Right lobe of liver (tissue), 6 donors: ENCODE measurements at regions not wholly inside any gene's neighbourhood (a gene's known extent, or its start where the extent isn't known, plus 50 kb on each side); places are given as distances from the start of the nearest gene placed in this dataset.

Source experiments
- ATAC-seq, 4 donors: fragments of 200-7000 bp; cut with Tn5 transposase; one replicate each; pipeline ENCODE4 v1.9.1; 2020; ENCODE audit warnings: mild to moderate bottlenecking in 4 of 4, moderate library complexity in 4 of 4
- DNase-seq, 3 donors: peaks; one replicate each; pipeline ENCODE4 v3.0.0-alpha.2; 2020
- H3K27ac ChIP-seq, 3 donors: fragments of 200-600 bp; one replicate each; pipeline ENCODE4 v1.8.0; 2022
- H3K27me3 ChIP-seq, 2 donors: fragments of 200-600 bp; one replicate each; pipeline ENCODE4 v1.8.0; 2022
- H3K36me3 ChIP-seq, 4 donors: fragments of 200-600 bp; sonication (generic) in 1 of 4; one replicate each; pipeline versions ENCODE4 v1.5.1 to v1.8.0; 2017 to 2022; ENCODE audit warnings: control low read depth in 1 of 4
- H3K4me1 ChIP-seq, 4 donors: fragments of 200-600 bp; sonication (generic) in 1 of 4; one replicate each; pipeline versions ENCODE4 v1.5.1 to v1.8.0; 2017 to 2022; ENCODE audit warnings: control low read depth in 1 of 4
- H3K4me3 ChIP-seq, 3 donors: fragments of 200-600 bp; one replicate each; pipeline ENCODE4 v1.8.0; 2022
- H3K9me3 ChIP-seq, 4 donors: fragments of 200-600 bp; sonication (generic) in 1 of 4; one replicate each; pipeline versions ENCODE4 v1.5.1 to v1.8.0; 2017 to 2022; ENCODE audit warnings: control low read depth in 1 of 4
- CTCF ChIP-seq, 4 donors: fragments of 200-600 bp in 3 of 4; fragments of 450-650 bp in 1 of 4; IDR thresholded peaks; one replicate each; pipeline versions ENCODE4 v1.5.1 to v1.8.0; 2016 to 2022; ENCODE audit warnings: antibody characterized with exemption in 4 of 4, mild to moderate bottlenecking in 2 of 4
- POLR2A ChIP-seq: fragments of 450-650 bp; IDR thresholded peaks from one replicate; pipeline ENCODE4 v1.6.1; 2017; ENCODE audit warnings: antibody characterized with exemption, mild to moderate bottlenecking
- WGBS: methylation state at CpG from one replicate; pipeline ENCODE4 v1.1.6; 2018; ENCODE audit warnings: low coverage, low lambda C conversion rate; ENCODE audit not compliant: insufficient coverage; ENCODE audit errors: missing lambda C conversion rate; 5-methylcytosine and 5-hydroxymethylcytosine counted together
- intact Hi-C, 2 donors: fragments of 100-400 bp; cut with DNase I; formaldehyde crosslinking; loops; one replicate each; pipeline versions ENCODE4 v1.11.2 to v1.14.1; 2022
- donor health status: DM: no; HTN: yes; CAD: no.
- donor health status: DM: no; HTN: no; CAD: no.
- donor health status: DM: no; HTN: no; CAD: no.
- donor health status: DM: no; HTN: yes; CAD: no.
- donor health status: DM: no; HTN: yes; CAD: no.

DNA sequence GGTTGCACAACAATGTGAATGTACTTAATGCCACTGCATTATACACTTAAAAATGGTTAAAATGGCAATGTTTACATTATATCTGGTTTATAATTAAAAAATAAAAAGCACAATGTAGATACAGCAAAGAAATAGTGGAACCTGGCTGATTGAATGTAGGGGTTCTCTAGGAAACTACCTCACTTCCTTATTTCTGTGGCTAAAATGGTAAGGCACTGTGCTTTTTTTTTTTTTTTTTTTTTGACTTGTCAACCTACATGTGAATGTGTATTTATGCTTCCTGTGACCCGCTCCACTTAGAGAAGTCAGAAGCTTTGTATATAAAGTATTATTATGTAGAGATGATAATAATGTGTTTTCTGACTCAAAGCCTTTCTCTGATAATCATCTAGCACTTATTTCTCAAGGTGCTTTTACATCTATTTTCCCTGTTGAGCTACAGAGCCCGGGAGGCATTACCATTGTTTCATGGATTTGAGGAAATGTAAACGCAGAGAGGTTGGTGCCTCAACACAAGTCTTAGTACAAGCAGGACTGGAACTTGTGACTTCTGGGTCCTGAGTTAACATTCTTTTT, 55.0 kb downstream of the SOX4 start:
- Histone ChIP-seq H3K9me3 (no peaks in the 10 kb centered on the region), H3K4me3 (no peak overlapping the region), H3K4me1 (no peaks in the 10 kb centered on the region), H3K36me3 (no peaks in the 10 kb centered on the region), H3K27ac (no peak overlapping the region), H3K27me3 (no peaks in the 10 kb centered on the region)
- WGBS: 70% methylated on average over 2 of the region's 3 CpGs
- no peak for DNase-seq
- intact Hi-C loops: no loop called here
- ATAC-seq: no peak
- no peak for TF ChIP-seq CTCF (IDR thresholded peaks at IDR 0.05)
- no peak for TF ChIP-seq POLR2A

GRCh38 chr6:21653323-21653722, 59.8 kb downstream of the SOX4 start:
- no peak for TF ChIP-seq POLR2A
- no peak for TF ChIP-seq CTCF (IDR thresholded peaks at IDR 0.05)
- H3K27ac ChIP-seq: no peak overlapping the region
- H3K36me3 ChIP-seq: no peaks in the 10 kb centered on the region
- intact Hi-C loops: no loop called here
- no peak for ATAC-seq
- no peaks in the 10 kb centered on the region for H3K27me3 ChIP-seq
- H3K4me3 ChIP-seq: no peak overlapping the region
- 59% methylated on average over 4 of the region's 4 CpGs for WGBS
- no peaks in the 10 kb centered on the region for H3K9me3 ChIP-seq
- no peaks in the 10 kb centered on the region for H3K4me1 ChIP-seq
- no peak for DNase-seq

DNA sequence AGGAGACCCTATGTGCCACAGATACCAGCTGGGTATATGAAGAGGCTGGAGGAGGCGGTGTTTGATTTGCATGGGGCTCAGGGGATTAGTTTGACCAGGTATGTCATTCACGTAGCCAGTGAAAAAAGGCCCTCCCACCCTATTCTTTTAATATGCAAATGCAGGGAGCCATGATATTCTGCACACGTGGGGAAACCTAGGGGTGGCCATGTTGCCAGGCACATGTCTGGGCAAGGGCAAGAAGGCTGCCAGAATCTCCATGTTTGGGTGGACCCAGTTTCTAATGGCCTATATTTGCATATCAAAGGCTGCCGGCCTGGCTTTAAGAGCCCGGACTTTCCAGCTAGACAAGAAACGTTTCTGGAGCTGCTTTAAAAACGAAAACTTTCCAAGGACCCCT, 60.4 kb downstream of the SOX4 start:
- no peak overlapping the region for H3K27ac ChIP-seq
- no peaks in the 10 kb centered on the region for H3K9me3 ChIP-seq
- no peaks in the 10 kb centered on the region for H3K36me3 ChIP-seq
- intact Hi-C loops: no loop called here
- DNase-seq (no peak), ATAC-seq (no peak)
- no peaks in the 10 kb centered on the region for H3K4me1 ChIP-seq
- TF ChIP-seq POLR2A (no peak), CTCF (IDR thresholded peaks at IDR 0.05) (no peak)
- no peaks in the 10 kb centered on the region for H3K27me3 ChIP-seq
- 62% methylated on average over 6 of the region's 7 CpGs for WGBS
- H3K4me3 ChIP-seq: no peak overlapping the region

GRCh38 chr6:21654361-21654760, 60.8 kb downstream of the SOX4 start:
- Histone ChIP-seq H3K9me3 (no peaks in the 10 kb centered on the region), H3K4me1 (no peaks in the 10 kb centered on the region), H3K27me3 (no peaks in the 10 kb centered on the region), H3K4me3 (no peak overlapping the region), H3K36me3 (no peaks in the 10 kb centered on the region), H3K27ac (no peak overlapping the region)
- TF ChIP-seq CTCF (IDR thresholded peaks at IDR 0.05) (no peak), POLR2A (no peak)
- WGBS: 100% methylated on average over 1 of the region's 2 CpGs
- ATAC-seq (no peak), DNase-seq (no peak)
- intact Hi-C loops: no loop called here

GRCh38 chr6:21663966-21664313, 70.4 kb downstream of the SOX4 start:
- no peak for TF ChIP-seq CTCF (IDR thresholded peaks at IDR 0.05)
- no peak for TF ChIP-seq POLR2A
- H3K27ac ChIP-seq: no peak overlapping the region

More at GRCh38 chr6:21663966-21664313, 70.4 kb downstream of the SOX4 start:
- no peaks in the 10 kb centered on the region for H3K4me1 ChIP-seq
- ATAC-seq (no peak), DNase-seq (no peak)
- peak overlapping the region in 1 of 3 donors; percentile 24 for H3K4me3 ChIP-seq
- H3K9me3 ChIP-seq: no peaks in the 10 kb centered on the region
- peaks cover 0 to 14% of the 10 kb centered on the region in 2 donors for H3K27me3 ChIP-seq
- WGBS: 32% methylated on average over 2 of the region's 10 CpGs
- H3K36me3 ChIP-seq: no peaks in the 10 kb centered on the region
- intact Hi-C loops: no loop called here
